ENCODE measurements at regions not wholly inside any gene's neighbourhood (a gene's known extent, or its start where the extent isn't known, plus 50 kb on each side); places are given as distances from the start of the nearest gene placed in this dataset.

- H3K9me3 ChIP-seq (ENCODE audit: insufficient read depth, low read length), result no peaks in the 10 kb centered on the region
- no peak overlapping the region for H3K9ac ChIP-seq (ENCODE audit: low read length)
- TF ChIP-seq EZH2phosphoT487 (IDR thresholded peaks at IDR 0.05; ENCODE audit: low read depth), result no peak
- no peak for TF ChIP-seq CTCF (IDR thresholded peaks at IDR 0.05; ENCODE audit: low read depth, low read length)
- H3K27ac ChIP-seq (ENCODE audit: low read length), result no peak overlapping the region
- H3K27me3 ChIP-seq (ENCODE audit: low read depth, low read length), result no peaks in the 10 kb centered on the region
- H3K4me1 ChIP-seq (ENCODE audit: low read length), result no peaks in the 10 kb centered on the region
- H3K36me3 ChIP-seq (replicated peaks; ENCODE audit: low read depth, low read length), result no peaks in the 10 kb centered on the region
- no peak overlapping the region for H3K4me3 ChIP-seq (ENCODE audit: low read length)
- no peak overlapping the region for H3K4me2 ChIP-seq (ENCODE audit: low read length)
- H3K79me2 ChIP-seq (ENCODE audit: low read length), result no peaks in the 10 kb centered on the region
- no peaks in the 10 kb centered on the region for H4K20me1 ChIP-seq (ENCODE audit: insufficient read depth, low read length)
- no peak overlapping the region for H2AFZ ChIP-seq (ENCODE audit: low read depth, low read length)
These were observed 387.3 kb downstream of the LRIG3 start for GRCh38 chr12:58532855-58533608.

GRCh38 chr12:58533652-58534051, 386.7 kb downstream of the LRIG3 start:
- no peak overlapping the region for H3K27ac ChIP-seq (ENCODE audit: low read length)
- H3K9ac ChIP-seq (ENCODE audit: low read length), result no peak overlapping the region
- H3K9me3 ChIP-seq (ENCODE audit: insufficient read depth, low read length), result no peaks in the 10 kb centered on the region
- no peaks in the 10 kb centered on the region for H3K4me1 ChIP-seq (ENCODE audit: low read length)
- H3K4me2 ChIP-seq (ENCODE audit: low read length), result no peak overlapping the region
- no peaks in the 10 kb centered on the region for H4K20me1 ChIP-seq (ENCODE audit: insufficient read depth, low read length)
- no peaks in the 10 kb centered on the region for H3K27me3 ChIP-seq (ENCODE audit: low read depth, low read length)
- no peak overlapping the region for H3K4me3 ChIP-seq (ENCODE audit: low read length)
- TF ChIP-seq EZH2phosphoT487 (IDR thresholded peaks at IDR 0.05; ENCODE audit: low read depth) (no peak), CTCF (IDR thresholded peaks at IDR 0.05; ENCODE audit: low read depth, low read length) (no peak)
- H2AFZ ChIP-seq (ENCODE audit: low read depth, low read length), result no peak overlapping the region
- no peaks in the 10 kb centered on the region for H3K79me2 ChIP-seq (ENCODE audit: low read length)
- H3K36me3 ChIP-seq (replicated peaks; ENCODE audit: low read depth, low read length), result no peaks in the 10 kb centered on the region

GRCh38 chr12:58537278-58537677, 383.0 kb downstream of the LRIG3 start:
- no peak for TF ChIP-seq EZH2phosphoT487 (IDR thresholded peaks at IDR 0.05; ENCODE audit: low read depth)
- TF ChIP-seq CTCF (IDR thresholded peaks at IDR 0.05; ENCODE audit: low read depth, low read length), result no peak
- H3K27ac ChIP-seq (ENCODE audit: low read length), result no peak overlapping the region
- H3K9me3 ChIP-seq (ENCODE audit: insufficient read depth, low read length), result no peaks in the 10 kb centered on the region
- no peak overlapping the region for H2AFZ ChIP-seq (ENCODE audit: low read depth, low read length)
- H3K4me3 ChIP-seq (ENCODE audit: low read length), result no peak overlapping the region
- no peaks in the 10 kb centered on the region for H4K20me1 ChIP-seq (ENCODE audit: insufficient read depth, low read length)
- H3K36me3 ChIP-seq (replicated peaks; ENCODE audit: low read depth, low read length), result no peaks in the 10 kb centered on the region
- H3K79me2 ChIP-seq (ENCODE audit: low read length), result no peaks in the 10 kb centered on the region
- no peaks in the 10 kb centered on the region for H3K27me3 ChIP-seq (ENCODE audit: low read depth, low read length)
- H3K4me1 ChIP-seq (ENCODE audit: low read length), result no peaks in the 10 kb centered on the region
- no peak overlapping the region for H3K9ac ChIP-seq (ENCODE audit: low read length)
- no peak overlapping the region for H3K4me2 ChIP-seq (ENCODE audit: low read length)

- Histone ChIP-seq H3K4me1 (ENCODE audit: low read length) (no peaks in the 10 kb centered on the region), H3K4me3 (ENCODE audit: low read length) (no peak overlapping the region), H3K27me3 (ENCODE audit: low read depth, low read length) (no peaks in the 10 kb centered on the region), H4K20me1 (ENCODE audit: insufficient read depth, low read length) (no peaks in the 10 kb centered on the region), H3K36me3 (replicated peaks; ENCODE audit: low read depth, low read length) (no peaks in the 10 kb centered on the region), H3K27ac (ENCODE audit: low read length) (no peak overlapping the region), H3K9ac (ENCODE audit: low read length) (no peak overlapping the region), H2AFZ (ENCODE audit: low read depth, low read length) (no peak overlapping the region), H3K9me3 (ENCODE audit: insufficient read depth, low read length) (no peaks in the 10 kb centered on the region), H3K4me2 (ENCODE audit: low read length) (no peak overlapping the region), H3K79me2 (ENCODE audit: low read length) (no peaks in the 10 kb centered on the region)
- TF ChIP-seq CTCF (IDR thresholded peaks at IDR 0.05; ENCODE audit: low read depth, low read length), result no peak
- no peak for TF ChIP-seq EZH2phosphoT487 (IDR thresholded peaks at IDR 0.05; ENCODE audit: low read depth)
These were observed 381.0 kb downstream of the LRIG3 start for GRCh38 chr12:58539295-58539694.
